Activated T-cell treated with anti-CD3 and anti-CD28 coated beads, Interleukin-2, amount 50 U/mL, for 4 hours (primary cell): ENCODE measurements at regions not wholly inside any gene's neighbourhood (a gene's known extent, or its start where the extent isn't known, plus 50 kb on each side); places are given as distances from the start of the nearest gene placed in this dataset.
"Not testable (repeated sequence)": the region's sequence is repeated elsewhere in the genome, so short reads cannot be mapped to it uniquely, and the experiment has no call there.

Experiments used
- ATAC-seq, 2 donors: fragments of 200-7000 bp; cut with Tn5 transposase; one replicate each; pipeline ENCODE4 v1.10.0; 2021
- DNase-seq: peaks from one replicate; pipeline ENCODE4 v3.0.0-alpha.2; 2020
- H3K27me3 Mint-ChIP-seq: one replicate; pipeline ENCODE4 v1.8.0; 2021; ENCODE audit warnings: low read depth, mixed read lengths
- H3K36me3 Mint-ChIP-seq: one replicate; pipeline ENCODE4 v1.8.0; 2022; ENCODE audit warnings: mixed read lengths; ENCODE audit not compliant: insufficient read depth
- H3K4me1 Mint-ChIP-seq: one replicate; pipeline ENCODE4 v1.8.0; 2021; ENCODE audit warnings: low read depth, mixed read lengths
- H3K4me3 Mint-ChIP-seq: one replicate; pipeline ENCODE4 v1.8.0; 2021; ENCODE audit warnings: mild to moderate bottlenecking, moderate library complexity, mixed read lengths
- H3K9me3 Mint-ChIP-seq: one replicate; pipeline ENCODE4 v1.8.0; 2021; ENCODE audit warnings: mixed read lengths

GRCh38 chr13:76314495-76314894 lies 571.7 kb downstream of the KCTD12 start:
- Mint-ChIP-seq H3K4me3 (no peak overlapping the region), H3K27me3 (no peaks in the 10 kb centered on the region), H3K4me1 (no peaks in the 10 kb centered on the region), H3K9me3 (no peaks in the 10 kb centered on the region), H3K36me3 (no peaks in the 10 kb centered on the region)
- ATAC-seq (no peak), DNase-seq (no peak)

DNA sequence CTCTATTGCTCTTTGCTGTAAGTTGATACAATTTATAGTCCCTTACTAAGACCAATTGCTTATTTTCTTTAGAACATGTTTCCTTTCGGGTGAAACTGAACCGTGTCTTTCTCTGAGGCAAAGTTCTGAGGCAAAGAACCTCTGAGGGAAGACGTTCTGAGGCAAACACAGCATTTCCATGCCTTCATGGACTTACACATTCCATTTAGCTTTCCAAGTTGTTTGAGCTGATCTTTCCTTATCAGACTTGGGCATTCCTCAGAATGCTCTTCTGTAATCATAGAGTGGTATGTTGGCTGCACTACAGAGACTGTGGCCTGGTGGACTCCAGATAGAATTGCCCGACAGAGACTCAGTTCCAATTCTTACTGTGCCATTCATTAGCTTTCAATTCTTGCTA lies 579.1 kb downstream of the KCTD12 start:
- Mint-ChIP-seq H3K36me3 (no peaks in the 10 kb centered on the region), H3K9me3 (no peaks in the 10 kb centered on the region), H3K4me1 (no peaks in the 10 kb centered on the region), H3K27me3 (no peaks in the 10 kb centered on the region), H3K4me3 (no peak overlapping the region)
- DNase-seq (no peak), ATAC-seq (no peak)

DNA sequence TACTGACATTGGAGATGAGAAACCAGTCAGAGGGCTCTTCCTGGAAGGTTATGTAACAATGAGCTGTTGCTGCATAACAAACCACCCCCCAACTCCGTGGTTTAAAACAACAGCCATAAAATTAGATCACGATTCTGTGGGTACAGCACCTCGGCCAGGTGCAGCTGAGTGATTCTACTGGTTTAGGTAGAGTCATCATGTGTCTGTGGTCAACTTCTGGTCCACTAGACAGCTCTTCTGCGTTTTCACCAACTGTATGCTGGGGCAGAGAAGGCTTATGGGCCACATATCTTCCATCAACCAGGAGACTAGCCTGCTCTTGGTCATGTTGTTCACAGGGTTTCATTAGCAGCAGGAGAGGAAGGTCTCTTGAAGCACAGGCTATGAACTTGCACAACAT lies 585.5 kb downstream of the KCTD12 start:
- no peak for ATAC-seq
- Mint-ChIP-seq H3K4me3 (no peak overlapping the region), H3K36me3 (no peaks in the 10 kb centered on the region), H3K4me1 (no peaks in the 10 kb centered on the region), H3K9me3 (peaks cover 8% of the 10 kb centered on the region), H3K27me3 (no peaks in the 10 kb centered on the region)
- no peak for DNase-seq

- H3K4me3 Mint-ChIP-seq: no peak overlapping the region
Observed at GRCh38 chr13:76297331-76297730, 588.9 kb downstream of the KCTD12 start.

DNA sequence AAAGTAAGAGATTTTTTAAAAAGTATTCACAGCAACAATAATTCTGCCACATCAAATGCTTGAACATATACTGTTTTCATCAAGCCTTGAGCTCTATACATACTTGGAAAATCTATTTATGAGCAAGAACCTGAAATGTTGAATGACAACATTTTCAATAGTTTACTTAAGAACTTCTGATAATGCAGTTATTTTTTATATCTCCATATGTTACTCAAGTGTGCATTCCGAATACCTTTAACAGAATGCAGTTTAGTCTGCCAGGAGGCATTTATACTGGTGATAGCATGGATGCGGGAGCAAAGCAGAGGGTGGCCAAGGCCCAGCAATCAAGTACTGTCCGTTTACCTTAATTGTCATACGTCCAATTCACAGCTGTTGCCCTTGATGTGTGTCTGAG lies 589.5 kb downstream of the KCTD12 start:
- ATAC-seq (no peak), DNase-seq (no peak)
- H3K4me3 Mint-ChIP-seq: no peak overlapping the region
- no peaks in the 10 kb centered on the region for H3K36me3 Mint-ChIP-seq
- H3K9me3 Mint-ChIP-seq: peaks cover 13% of the 10 kb centered on the region
- no peaks in the 10 kb centered on the region for H3K4me1 Mint-ChIP-seq
- no peaks in the 10 kb centered on the region for H3K27me3 Mint-ChIP-seq

More at GRCh38 chr13:76297331-76297730, 588.9 kb downstream of the KCTD12 start:
- DNase-seq: no peak
- no peaks in the 10 kb centered on the region for H3K4me1 Mint-ChIP-seq
- no peaks in the 10 kb centered on the region for H3K36me3 Mint-ChIP-seq
- ATAC-seq: no peak
- peaks cover 13% of the 10 kb centered on the region for H3K9me3 Mint-ChIP-seq
- no peaks in the 10 kb centered on the region for H3K27me3 Mint-ChIP-seq

GRCh38 chr13:76295020-76295419 lies 591.2 kb downstream of the KCTD12 start:
- peaks cover 13% of the 10 kb centered on the region for H3K9me3 Mint-ChIP-seq
- not testable (repeated sequence) for ATAC-seq, H3K27me3 Mint-ChIP-seq, H3K36me3 Mint-ChIP-seq, H3K4me1 Mint-ChIP-seq, H3K4me3 Mint-ChIP-seq, DNase-seq

DNA sequence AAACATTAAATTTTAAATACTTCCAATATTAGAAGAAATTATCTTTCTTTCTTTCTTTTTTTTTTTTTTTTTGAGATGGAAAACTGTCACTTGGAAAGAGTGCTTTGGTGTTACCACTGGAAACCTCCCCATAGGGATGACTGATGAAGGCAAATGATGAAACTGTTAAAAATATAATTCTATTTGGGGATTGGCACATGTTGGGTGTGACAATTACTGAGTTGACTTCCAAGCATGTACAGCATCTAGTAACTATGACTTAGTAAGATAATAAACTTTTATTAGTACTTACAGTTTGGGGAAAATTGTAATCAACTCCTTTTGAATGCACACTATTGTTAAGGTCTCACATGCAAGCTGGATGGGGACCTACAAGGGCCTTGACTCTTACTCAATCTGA lies 592.5 kb downstream of the KCTD12 start:
- no peak for ATAC-seq
- Mint-ChIP-seq H3K9me3 (peaks cover 13% of the 10 kb centered on the region), H3K36me3 (no peaks in the 10 kb centered on the region), H3K27me3 (no peaks in the 10 kb centered on the region), H3K4me1 (no peaks in the 10 kb centered on the region), H3K4me3 (no peak overlapping the region)
- DNase-seq: no peak

- H3K27me3 Mint-ChIP-seq: no peaks in the 10 kb centered on the region
- no peak for ATAC-seq
- no peak overlapping the region for H3K4me3 Mint-ChIP-seq
- DNase-seq: no peak
- no peaks in the 10 kb centered on the region for H3K4me1 Mint-ChIP-seq
- H3K36me3 Mint-ChIP-seq: no peaks in the 10 kb centered on the region
- peaks cover 13% of the 10 kb centered on the region for H3K9me3 Mint-ChIP-seq
Observed at GRCh38 chr13:76293346-76293745, 592.9 kb downstream of the KCTD12 start.

GRCh38 chr13:76292726-76293125 lies 593.5 kb downstream of the KCTD12 start:
- Mint-ChIP-seq H3K4me1 (no peaks in the 10 kb centered on the region), H3K27me3 (no peaks in the 10 kb centered on the region), H3K4me3 (no peak overlapping the region), H3K36me3 (no peaks in the 10 kb centered on the region), H3K9me3 (peaks cover 10% of the 10 kb centered on the region)
- DNase-seq (no peak), ATAC-seq (no peak)

GRCh38 chr13:76292031-76292430 lies 594.2 kb downstream of the KCTD12 start:
- peaks cover 5% of the 10 kb centered on the region for H3K9me3 Mint-ChIP-seq
- no peak overlapping the region for H3K4me3 Mint-ChIP-seq
- ATAC-seq: no peak
- no peaks in the 10 kb centered on the region for H3K36me3 Mint-ChIP-seq
- H3K27me3 Mint-ChIP-seq: no peaks in the 10 kb centered on the region
- H3K4me1 Mint-ChIP-seq: no peaks in the 10 kb centered on the region
- no peak for DNase-seq

DNA sequence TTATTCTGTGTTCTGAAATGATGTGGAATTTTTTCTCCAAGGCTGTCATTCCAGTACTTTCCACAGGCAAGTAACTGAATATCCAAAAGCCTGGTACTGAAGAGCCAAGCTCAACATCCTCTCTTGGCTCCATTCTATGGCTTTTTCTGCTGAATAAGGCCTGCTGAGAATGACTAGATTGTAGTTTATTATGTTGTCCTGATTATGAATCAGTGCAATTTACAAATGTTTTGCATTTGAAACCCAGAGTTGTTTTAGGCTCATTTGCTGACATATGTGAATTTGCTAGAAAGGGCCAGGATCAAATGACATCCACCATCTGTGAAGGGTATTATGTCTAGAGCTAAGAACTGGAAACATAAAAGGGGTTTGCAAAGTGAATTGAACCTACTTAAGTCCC lies 596.6 kb downstream of the KCTD12 start:
- DNase-seq (no peak), ATAC-seq (no peak)
- H3K4me1 Mint-ChIP-seq: no peaks in the 10 kb centered on the region
- H3K36me3 Mint-ChIP-seq: no peaks in the 10 kb centered on the region
- H3K27me3 Mint-ChIP-seq: no peaks in the 10 kb centered on the region
- peaks cover 5% of the 10 kb centered on the region for H3K9me3 Mint-ChIP-seq
- H3K4me3 Mint-ChIP-seq: no peak overlapping the region

DNA sequence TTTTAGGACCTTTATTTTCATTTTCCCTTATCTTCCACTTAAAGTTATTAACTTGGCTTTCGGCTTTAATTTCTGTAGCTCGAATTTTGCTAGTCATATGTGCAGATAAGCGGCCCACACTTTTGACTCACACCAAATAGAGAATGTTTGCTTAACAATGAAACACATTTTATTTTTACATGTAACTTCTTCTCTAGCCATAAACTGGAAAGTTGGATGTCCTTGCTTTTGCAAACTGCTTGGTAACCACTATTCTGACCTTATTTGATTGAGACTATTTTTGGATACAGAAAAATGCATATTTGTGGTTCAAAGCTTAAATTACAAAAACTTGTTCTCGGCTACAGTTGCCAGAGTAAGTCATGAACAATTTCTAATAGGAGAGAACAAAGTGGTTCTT lies 600.0 kb downstream of the KCTD12 start:
- H3K36me3 Mint-ChIP-seq: no peaks in the 10 kb centered on the region
- DNase-seq (no peak), ATAC-seq (no peak)
- H3K4me3 Mint-ChIP-seq: no peak overlapping the region
- H3K4me1 Mint-ChIP-seq: no peaks in the 10 kb centered on the region
- no peaks in the 10 kb centered on the region for H3K9me3 Mint-ChIP-seq
- no peaks in the 10 kb centered on the region for H3K27me3 Mint-ChIP-seq

DNA sequence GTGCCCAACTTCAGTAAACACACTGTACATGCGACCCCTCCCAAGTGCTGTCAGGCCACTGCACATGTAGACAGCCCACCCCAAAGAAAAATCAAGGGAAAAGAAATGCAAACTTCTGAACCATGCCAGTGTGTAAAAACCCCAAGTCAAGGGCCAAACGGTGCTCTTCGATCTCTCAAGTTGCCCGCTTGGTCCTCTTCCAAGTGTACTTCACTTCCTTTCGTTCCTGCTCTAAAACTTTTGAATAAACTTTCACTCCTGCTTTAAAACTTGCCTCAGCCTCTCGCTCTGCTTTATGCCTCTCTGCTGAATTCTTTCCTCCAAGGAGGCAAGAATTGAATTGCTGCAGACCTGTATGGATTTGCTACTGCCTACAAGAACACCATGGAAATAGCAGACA lies 600.7 kb downstream of the KCTD12 start:
- Mint-ChIP-seq H3K4me1 (no peaks in the 10 kb centered on the region), H3K27me3 (no peaks in the 10 kb centered on the region), H3K4me3 (no peak overlapping the region), H3K9me3 (no peaks in the 10 kb centered on the region), H3K36me3 (no peaks in the 10 kb centered on the region)
- no peak for DNase-seq
- no peak for ATAC-seq

DNA sequence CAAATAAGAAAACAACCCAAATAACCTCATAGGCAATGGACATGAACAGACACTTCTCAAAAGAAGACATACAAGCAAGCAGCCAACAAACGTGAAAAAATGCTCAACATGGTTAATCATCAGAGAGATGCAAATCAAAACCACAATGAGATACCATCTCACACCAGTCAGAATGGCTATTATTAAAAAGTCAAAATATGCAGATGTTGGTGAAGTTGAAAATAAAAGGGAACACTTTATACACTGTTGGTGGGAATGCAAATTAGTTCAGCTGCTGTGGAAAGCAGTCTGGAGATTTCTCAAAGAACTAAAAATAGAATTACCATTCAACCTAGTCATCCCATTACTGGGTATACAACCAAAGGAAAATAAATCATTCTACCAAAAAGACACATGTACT lies 606.4 kb downstream of the KCTD12 start:
- H3K27me3 Mint-ChIP-seq, H3K36me3 Mint-ChIP-seq, H3K4me3 Mint-ChIP-seq, ATAC-seq, H3K4me1 Mint-ChIP-seq, H3K9me3 Mint-ChIP-seq, DNase-seq: not testable (repeated sequence)

DNA sequence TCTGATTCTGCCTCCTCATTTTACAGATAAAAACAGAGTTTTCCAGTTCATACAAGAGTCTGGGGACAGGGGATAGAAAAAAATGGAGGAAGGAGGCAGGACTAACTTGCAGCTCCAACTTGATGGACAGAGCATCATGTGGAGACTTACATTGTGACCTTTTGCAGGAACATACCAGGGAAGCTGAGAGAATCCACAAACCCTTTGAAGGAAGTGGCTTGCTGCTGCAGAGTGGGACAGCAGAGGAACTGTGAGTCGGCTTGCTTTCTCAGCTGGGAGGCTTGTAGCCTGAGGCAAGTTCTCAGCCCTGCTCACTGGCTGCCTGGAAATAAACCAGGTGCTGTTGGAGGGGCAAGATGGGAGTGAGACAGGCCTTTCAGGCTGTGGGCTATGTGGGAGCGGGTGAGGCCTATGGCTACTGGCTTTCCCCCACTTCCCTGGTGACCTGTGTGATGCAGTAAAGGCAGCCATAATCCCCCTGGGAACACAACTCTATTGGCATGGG lies 614.4 kb downstream of the KCTD12 start:
- DNase-seq (no peak), ATAC-seq (no peak)
- Mint-ChIP-seq H3K27me3 (peaks cover 1% of the 10 kb centered on the region), H3K4me1 (no peaks in the 10 kb centered on the region), H3K36me3 (no peaks in the 10 kb centered on the region), H3K4me3 (no peak overlapping the region), H3K9me3 (no peaks in the 10 kb centered on the region)

DNA sequence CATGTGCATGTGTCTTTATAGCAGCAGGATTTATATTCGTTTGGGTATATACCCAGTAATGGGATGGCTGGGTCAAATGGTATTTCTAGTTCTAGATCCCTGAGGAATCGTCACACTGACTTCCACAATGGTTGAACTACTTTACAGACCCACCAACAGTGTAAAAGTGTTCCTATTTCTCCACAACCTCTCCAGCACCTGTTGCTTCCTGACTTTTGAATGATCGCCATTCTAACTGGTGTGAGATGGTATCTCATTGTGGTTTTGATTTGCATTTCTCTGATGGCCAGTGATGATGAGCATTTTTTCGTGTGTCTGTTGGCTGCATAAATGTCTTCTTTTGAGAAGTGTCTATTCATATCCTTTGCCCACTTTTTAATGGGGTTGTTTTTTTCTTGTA lies 617.9 kb downstream of the KCTD12 start:
- not testable (repeated sequence) for H3K4me3 Mint-ChIP-seq, ATAC-seq, H3K4me1 Mint-ChIP-seq, H3K36me3 Mint-ChIP-seq, H3K9me3 Mint-ChIP-seq, H3K27me3 Mint-ChIP-seq, DNase-seq
